Ishikawa (cell line): ENCODE measurements at regions not wholly inside any gene's neighbourhood (a gene's known extent, or its start where the extent isn't known, plus 50 kb on each side); places are given as distances from the start of the nearest gene placed in this dataset.

Source experiments
- CEBPB ChIP-seq: IDR thresholded peaks from 2 replicates; pipeline ENCODE4 v1.6.1; 2012
- CREB1 ChIP-seq: IDR thresholded peaks from 2 replicates; pipeline ENCODE4 v1.6.1; 2012; ENCODE audit warnings: low read depth
- EGR1 ChIP-seq: IDR thresholded peaks from 2 replicates; pipeline ENCODE4 v1.6.1; 2012
- EP300 ChIP-seq: IDR thresholded peaks from 2 replicates; pipeline ENCODE4 v1.6.1; 2012; ENCODE audit warnings: borderline replicate concordance
- FOXM1 ChIP-seq: IDR thresholded peaks from 2 replicates; pipeline ENCODE4 v1.6.1; 2012; ENCODE audit warnings: low read depth, borderline replicate concordance
- MAX ChIP-seq: IDR thresholded peaks from 2 replicates; pipeline ENCODE4 v1.6.1; 2012
- NFIC ChIP-seq: IDR thresholded peaks from 2 replicates; pipeline ENCODE4 v1.6.1; 2012
- RAD21 ChIP-seq: IDR thresholded peaks from 2 replicates; pipeline ENCODE4 v1.6.1; 2012; ENCODE audit warnings: low read depth
- TAF1 ChIP-seq: IDR thresholded peaks from 2 replicates; pipeline ENCODE4 v1.6.1; 2012; ENCODE audit warnings: low read depth, mild to moderate bottlenecking
- TEAD4 ChIP-seq: IDR thresholded peaks from 2 replicates; pipeline ENCODE4 v1.6.1; 2012
- YY1 ChIP-seq: IDR thresholded peaks from 2 replicates; pipeline ENCODE4 v1.6.1; 2012; ENCODE audit warnings: low read depth
- ZBTB7A ChIP-seq: IDR thresholded peaks from 2 replicates; pipeline ENCODE4 v1.6.1; 2012; ENCODE audit warnings: low read depth
- TF ChIP-seq, protein P1 (sequence below): IDR thresholded peaks from 2 replicates; pipeline ENCODE4 v1.6.1; 2012; ENCODE audit warnings: low read depth, mild to moderate bottlenecking
- TF ChIP-seq, protein P2 (sequence below): IDR thresholded peaks from 2 replicates; pipeline ENCODE4 v1.6.1; 2012

DNA sequence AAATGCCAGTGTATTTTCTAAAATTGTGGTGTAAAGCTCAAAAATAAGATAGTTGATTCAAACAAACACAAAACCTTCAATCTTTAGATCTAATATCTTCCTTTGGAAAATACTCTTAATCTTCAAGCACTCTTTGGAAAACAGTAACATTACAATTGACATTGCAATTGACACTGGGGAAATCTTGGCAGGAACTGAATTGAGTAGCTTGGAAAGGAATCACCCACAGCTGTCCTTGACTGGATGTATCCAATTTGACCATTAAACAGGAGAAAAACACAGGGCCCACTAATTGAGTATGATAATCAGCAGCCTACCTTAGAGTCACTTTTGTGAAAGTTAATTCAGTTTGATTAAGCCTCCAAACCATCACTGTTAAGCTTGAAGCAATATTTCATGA is 776.7 kb downstream of the DTWD2 start:
- TF ChIP-seq EP300 (no peak), TAF1 (no peak), MAX (no peak), RAD21 (no peak), CEBPB (no peak), TEAD4 (no peak), YY1 (no peak), FOXM1 (no peak), NFIC (no peak), ZBTB7A (no peak), EGR1 (no peak), CREB1 (no peak)
- TF ChIP-seq, protein P1, sequence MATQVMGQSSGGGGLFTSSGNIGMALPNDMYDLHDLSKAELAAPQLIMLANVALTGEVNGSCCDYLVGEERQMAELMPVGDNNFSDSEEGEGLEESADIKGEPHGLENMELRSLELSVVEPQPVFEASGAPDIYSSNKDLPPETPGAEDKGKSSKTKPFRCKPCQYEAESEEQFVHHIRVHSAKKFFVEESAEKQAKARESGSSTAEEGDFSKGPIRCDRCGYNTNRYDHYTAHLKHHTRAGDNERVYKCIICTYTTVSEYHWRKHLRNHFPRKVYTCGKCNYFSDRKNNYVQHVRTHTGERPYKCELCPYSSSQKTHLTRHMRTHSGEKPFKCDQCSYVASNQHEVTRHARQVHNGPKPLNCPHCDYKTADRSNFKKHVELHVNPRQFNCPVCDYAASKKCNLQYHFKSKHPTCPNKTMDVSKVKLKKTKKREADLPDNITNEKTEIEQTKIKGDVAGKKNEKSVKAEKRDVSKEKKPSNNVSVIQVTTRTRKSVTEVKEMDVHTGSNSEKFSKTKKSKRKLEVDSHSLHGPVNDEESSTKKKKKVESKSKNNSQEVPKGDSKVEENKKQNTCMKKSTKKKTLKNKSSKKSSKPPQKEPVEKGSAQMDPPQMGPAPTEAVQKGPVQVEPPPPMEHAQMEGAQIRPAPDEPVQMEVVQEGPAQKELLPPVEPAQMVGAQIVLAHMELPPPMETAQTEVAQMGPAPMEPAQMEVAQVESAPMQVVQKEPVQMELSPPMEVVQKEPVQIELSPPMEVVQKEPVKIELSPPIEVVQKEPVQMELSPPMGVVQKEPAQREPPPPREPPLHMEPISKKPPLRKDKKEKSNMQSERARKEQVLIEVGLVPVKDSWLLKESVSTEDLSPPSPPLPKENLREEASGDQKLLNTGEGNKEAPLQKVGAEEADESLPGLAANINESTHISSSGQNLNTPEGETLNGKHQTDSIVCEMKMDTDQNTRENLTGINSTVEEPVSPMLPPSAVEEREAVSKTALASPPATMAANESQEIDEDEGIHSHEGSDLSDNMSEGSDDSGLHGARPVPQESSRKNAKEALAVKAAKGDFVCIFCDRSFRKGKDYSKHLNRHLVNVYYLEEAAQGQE = no peak
- TF ChIP-seq, protein P2, sequence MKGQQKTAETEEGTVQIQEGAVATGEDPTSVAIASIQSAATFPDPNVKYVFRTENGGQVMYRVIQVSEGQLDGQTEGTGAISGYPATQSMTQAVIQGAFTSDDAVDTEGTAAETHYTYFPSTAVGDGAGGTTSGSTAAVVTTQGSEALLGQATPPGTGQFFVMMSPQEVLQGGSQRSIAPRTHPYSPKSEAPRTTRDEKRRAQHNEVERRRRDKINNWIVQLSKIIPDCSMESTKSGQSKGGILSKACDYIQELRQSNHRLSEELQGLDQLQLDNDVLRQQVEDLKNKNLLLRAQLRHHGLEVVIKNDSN = no peak
